GM12875 (cell line): ENCODE measurements at regions not wholly inside any gene's neighbourhood (a gene's known extent, or its start where the extent isn't known, plus 50 kb on each side); places are given as distances from the start of the nearest gene placed in this dataset.
"Not testable (repeated sequence)": the region's sequence is repeated elsewhere in the genome, so short reads cannot be mapped to it uniquely, and the experiment has no call there.

Experiments used
- H3K4me3 ChIP-seq: one replicate; pipeline ENCODE4 v1.5.1; 2011; ENCODE audit warnings: low read depth, low read length, control low read depth
- TF ChIP-seq, protein P1 (sequence below): IDR thresholded peaks from 2 replicates; pipeline ENCODE4 v1.5.1; 2011; ENCODE audit warnings: low read depth, mild to moderate bottlenecking, control low read depth, inconsistent platforms, low read length, moderate library complexity, borderline replicate concordance; ENCODE audit not compliant: insufficient read depth

DNA sequence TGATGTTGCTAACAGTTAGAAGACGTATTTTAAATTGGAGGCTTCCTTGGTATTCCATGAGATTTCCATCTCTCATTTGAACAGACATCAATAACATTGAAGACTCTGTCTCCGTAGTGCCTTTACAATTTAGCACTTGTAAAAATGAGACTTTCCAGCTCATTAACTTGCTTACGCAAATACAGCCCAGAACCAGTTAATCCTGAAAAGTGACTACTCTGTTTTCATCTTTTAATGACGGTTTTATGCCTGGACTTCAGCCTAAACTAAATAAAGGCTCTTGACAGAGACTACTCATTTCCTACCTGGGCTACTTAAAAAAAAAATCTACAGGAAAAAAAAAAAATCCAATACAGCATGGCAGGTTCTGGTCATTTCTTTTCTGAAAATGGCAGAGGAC, 148.6 kb downstream of the LRATD1 start:
- TF ChIP-seq, protein P1, sequence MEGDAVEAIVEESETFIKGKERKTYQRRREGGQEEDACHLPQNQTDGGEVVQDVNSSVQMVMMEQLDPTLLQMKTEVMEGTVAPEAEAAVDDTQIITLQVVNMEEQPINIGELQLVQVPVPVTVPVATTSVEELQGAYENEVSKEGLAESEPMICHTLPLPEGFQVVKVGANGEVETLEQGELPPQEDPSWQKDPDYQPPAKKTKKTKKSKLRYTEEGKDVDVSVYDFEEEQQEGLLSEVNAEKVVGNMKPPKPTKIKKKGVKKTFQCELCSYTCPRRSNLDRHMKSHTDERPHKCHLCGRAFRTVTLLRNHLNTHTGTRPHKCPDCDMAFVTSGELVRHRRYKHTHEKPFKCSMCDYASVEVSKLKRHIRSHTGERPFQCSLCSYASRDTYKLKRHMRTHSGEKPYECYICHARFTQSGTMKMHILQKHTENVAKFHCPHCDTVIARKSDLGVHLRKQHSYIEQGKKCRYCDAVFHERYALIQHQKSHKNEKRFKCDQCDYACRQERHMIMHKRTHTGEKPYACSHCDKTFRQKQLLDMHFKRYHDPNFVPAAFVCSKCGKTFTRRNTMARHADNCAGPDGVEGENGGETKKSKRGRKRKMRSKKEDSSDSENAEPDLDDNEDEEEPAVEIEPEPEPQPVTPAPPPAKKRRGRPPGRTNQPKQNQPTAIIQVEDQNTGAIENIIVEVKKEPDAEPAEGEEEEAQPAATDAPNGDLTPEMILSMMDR, result no peak
- no peak overlapping the region for H3K4me3 ChIP-seq

DNA sequence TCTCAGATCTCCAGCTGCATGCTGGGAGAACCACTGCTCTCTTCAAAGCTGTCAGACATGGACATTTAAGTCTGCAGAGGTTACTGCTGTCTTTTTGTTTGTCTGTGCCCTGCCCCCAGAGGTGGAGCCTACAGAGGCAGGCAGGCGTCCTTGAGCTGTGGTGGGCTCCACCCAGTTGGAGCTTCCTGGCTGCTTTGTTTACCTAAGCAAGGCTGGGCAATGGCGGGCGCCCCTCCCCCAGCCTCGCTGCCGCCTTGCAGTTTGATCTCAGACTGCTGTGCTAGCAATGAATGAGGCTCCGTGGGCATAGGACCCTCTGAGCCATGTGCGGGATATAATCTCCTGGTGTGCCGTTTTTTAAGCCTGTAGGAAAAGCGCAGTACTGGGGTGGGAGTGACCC, 156.3 kb downstream of the LRATD1 start:
- H3K4me3 ChIP-seq, result not testable (repeated sequence)

DNA sequence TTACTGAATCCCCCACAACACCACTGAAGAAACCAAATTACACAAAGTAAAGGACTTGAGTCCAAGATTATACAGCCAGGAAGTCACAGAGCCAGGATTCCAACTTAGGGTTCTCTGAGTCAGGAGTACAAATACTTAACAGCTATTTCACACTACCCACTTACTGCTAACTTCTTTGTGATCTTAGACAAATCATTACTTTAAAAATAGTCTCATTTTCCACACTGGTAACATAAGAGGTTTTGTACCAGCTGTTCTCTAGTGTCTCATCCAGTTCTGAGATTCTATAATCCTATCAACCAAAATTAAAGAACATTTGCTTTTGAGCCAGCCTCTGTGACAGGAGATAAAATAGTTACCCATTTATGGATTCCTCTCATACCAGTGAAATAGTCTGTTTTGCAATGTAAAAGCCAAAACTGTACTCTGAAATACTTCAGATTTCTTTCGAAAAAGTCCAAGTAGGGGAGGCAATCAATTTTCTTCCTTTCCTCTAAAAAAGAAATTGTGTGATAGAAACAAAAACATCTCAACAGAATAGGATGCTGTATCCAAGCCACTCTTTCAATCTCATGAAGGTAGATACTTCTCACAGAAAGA, 157.6 kb downstream of the LRATD1 start:
- TF ChIP-seq, protein P1, result no peak
- no peak overlapping the region for H3K4me3 ChIP-seq

DNA sequence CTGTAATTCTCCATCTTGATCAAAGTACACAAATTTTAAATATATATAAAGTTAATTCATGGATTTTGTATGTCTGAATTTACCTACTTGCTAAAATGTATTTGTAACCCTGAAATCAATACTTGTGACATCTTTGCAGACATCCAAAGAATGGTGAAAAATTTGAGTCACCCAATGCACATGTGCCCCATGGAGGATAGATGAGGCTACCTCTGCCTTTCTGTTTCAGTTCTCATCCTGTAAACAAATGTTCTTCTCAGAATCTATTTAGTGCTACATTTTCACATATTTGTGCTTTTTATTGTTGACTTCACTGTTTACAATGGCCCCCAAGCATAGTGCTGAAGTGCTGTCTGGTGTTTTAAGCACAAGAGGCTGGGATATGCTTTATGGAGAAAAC, 171.5 kb downstream of the LRATD1 start:
- TF ChIP-seq, protein P1, result no peak
- H3K4me3 ChIP-seq, result no peak overlapping the region

DNA sequence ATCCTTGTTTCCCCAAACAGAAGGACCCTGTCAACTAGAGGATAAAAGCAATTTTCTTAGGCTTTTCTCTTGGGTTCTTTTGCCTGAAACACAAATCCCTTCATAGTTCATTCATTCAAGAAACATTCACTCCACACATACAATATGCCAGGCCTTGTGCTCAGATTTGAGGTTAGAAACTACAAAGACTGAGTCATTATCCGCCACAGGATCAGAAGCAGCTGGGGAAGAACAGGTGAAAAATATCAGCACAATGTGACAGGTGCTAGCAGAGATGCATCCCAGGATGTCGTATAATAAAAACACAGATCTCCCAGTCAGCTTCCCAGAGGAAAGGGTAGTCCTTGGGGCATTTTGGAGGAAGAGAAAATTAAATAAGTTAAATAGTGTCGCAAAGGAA, 172.4 kb downstream of the LRATD1 start:
- H3K4me3 ChIP-seq, result no peak overlapping the region
- TF ChIP-seq, protein P1, result no peak

DNA sequence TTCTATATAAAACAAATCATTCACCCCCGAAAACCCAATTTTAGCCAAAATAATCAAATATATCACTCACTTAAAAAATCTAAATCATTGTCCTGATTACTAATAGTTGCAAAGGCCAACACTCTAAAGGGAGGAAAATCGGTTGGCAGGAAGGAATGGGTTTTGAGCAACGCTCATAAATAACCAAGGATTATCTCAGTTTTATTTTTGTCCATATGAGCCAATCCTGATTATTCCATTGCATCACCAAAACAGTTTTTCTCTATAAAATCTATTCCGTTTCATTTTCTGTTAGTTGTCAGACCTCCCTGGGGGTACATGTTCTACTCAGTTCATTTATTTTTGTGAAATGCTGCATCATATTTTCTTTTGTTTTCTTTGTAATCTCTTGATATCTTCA, 174.1 kb downstream of the LRATD1 start:
- TF ChIP-seq, protein P1, result no peak
- H3K4me3 ChIP-seq, result no peak overlapping the region

DNA sequence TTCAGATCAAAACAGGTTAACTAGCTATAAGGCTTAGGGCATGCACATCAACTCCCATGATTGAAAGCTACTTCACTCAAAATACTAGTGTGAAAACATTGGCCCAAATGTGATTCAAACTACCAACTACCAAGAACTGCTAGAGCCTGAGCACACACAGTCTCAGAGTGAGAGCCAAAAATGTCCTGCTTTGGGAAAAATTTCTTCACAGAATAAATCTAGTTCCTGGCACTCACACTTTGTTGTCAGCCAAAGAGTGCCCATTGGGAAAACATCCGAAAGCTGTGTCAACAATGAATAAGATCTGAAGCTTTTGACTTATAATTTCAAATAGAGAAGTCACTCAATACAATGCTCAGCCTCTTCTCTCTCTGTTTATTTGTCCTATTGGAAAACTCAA, 182.7 kb downstream of the LRATD1 start:
- H3K4me3 ChIP-seq, result no peak overlapping the region
- TF ChIP-seq, protein P1, result no peak
